Panc1 (cell line): ENCODE measurements at regions not wholly inside any gene's neighbourhood (a gene's known extent, or its start where the extent isn't known, plus 50 kb on each side); places are given as distances from the start of the nearest gene placed in this dataset.

Source experiments
- ATAC-seq: fragments of 200-7000 bp; cut with Tn5 transposase; 2 replicates; pipeline ENCODE4 v1.9.1; 2020; ENCODE audit warnings: mild to moderate bottlenecking, moderate library complexity
- BruUV-seq: library from RNA; stranded (reverse); fragments of 400-500 nt; replicated peaks from 2 replicates; lab custom pipeline; 2021; lab: Mats Ljungman, UMichigan
- CTCF ChIA-PET: fragments of 300-600 bp; sonication (Branson Sonifier 250); formaldehyde crosslinking; loops from one replicate; lab custom pipeline; 2022; ENCODE audit warnings: antibody characterized with exemption; lab: Charles Lee
- POLR2A ChIA-PET: fragments of 300-600 bp; sonication (Branson Sonifier 250); formaldehyde crosslinking; loops from one replicate; lab custom pipeline; 2022; ENCODE audit warnings: antibody characterized with exemption; lab: Charles Lee
- DNase-seq: peaks from one replicate; pipeline ENCODE4 v3.0.0-alpha.2; 2010; ENCODE audit warnings: low read depth, low spot score
- H3K27ac ChIP-seq: 2 replicates; pipeline ENCODE4 v1.5.1; 2011; ENCODE audit warnings: mild to moderate bottlenecking, low read length, inconsistent platforms
- H3K27me3 ChIP-seq: fragments of 200-500 bp; sonication (Bioruptor generic); 2 replicates; pipeline ENCODE4 v1.6.0; 2014; ENCODE audit warnings: low read length, inconsistent platforms; ENCODE audit not compliant: control insufficient read depth, insufficient read depth
- H3K36me3 ChIP-seq: fragments of 200-500 bp; sonication (Bioruptor generic); 2 replicates; pipeline ENCODE4 v1.5.1; 2014; ENCODE audit warnings: inconsistent platforms, mild to moderate bottlenecking, low read length, moderate library complexity; ENCODE audit not compliant: control insufficient read depth, insufficient read depth
- H3K4me1 ChIP-seq: 2 replicates; pipeline ENCODE4 v1.5.1; 2011; ENCODE audit warnings: inconsistent platforms, mild to moderate bottlenecking, low read length, moderate library complexity; ENCODE audit not compliant: control insufficient read depth, insufficient read depth
- H3K4me3 ChIP-seq, 2 experiments: 2 replicates each; pipeline ENCODE4 v1.5.1; 2011 to 2012; ENCODE audit warnings: low read depth in 2 of 2, low read length in 2 of 2, mild to moderate bottlenecking in 2 of 2, inconsistent platforms in 1 of 2, moderate library complexity in 1 of 2
- H3K9me3 ChIP-seq: fragments of 200-500 bp; sonication (Bioruptor generic); 2 replicates; pipeline ENCODE4 v1.5.1; 2014; ENCODE audit warnings: low read depth, mild to moderate bottlenecking, inconsistent platforms, low read length, moderate library complexity; ENCODE audit not compliant: control insufficient read depth, insufficient read depth
- POLR2AphosphoS5 ChIP-seq: IDR thresholded peaks from 2 replicates; pipeline ENCODE4 v1.6.1; 2012; ENCODE audit warnings: mild to moderate bottlenecking, low read depth, low read length, moderate library complexity
- SIN3A ChIP-seq: IDR thresholded peaks from 2 replicates; pipeline ENCODE4 v1.6.1; 2012; ENCODE audit warnings: low read depth, mild to moderate bottlenecking, low read length, moderate library complexity, borderline replicate concordance; ENCODE audit not compliant: insufficient read depth
- TCF7L2 ChIP-seq: IDR thresholded peaks from 2 replicates; pipeline ENCODE4 v1.6.1; 2011; ENCODE audit warnings: mild to moderate bottlenecking, low read depth, low read length, inconsistent platforms
- in situ Hi-C: cut with HindIII; loops from 2 replicates; pipeline ENCODE4 v1.10.0; 2016; ENCODE audit warnings: low sequenced_read_pairs, low pct_unique_long_range_greater_than_20kb
- intact Hi-C: fragments of 100-400 bp; cut with micrococcal nuclease; formaldehyde crosslinking; loops from one replicate; pipeline ENCODE4 v1.10.0; 2022; ENCODE audit not compliant: unreplicated experiment
- TF ChIP-seq, protein P1 (sequence below), 2 experiments: IDR thresholded peaks; 2 replicates each; pipeline ENCODE4 v1.6.1; 2011 to 2012; ENCODE audit warnings: low read depth in 2 of 2, control low read depth in 1 of 2, low read length in 1 of 2, mild to moderate bottlenecking in 1 of 2, moderate library complexity in 1 of 2; ENCODE audit not compliant: insufficient read depth in 1 of 2
- TF ChIP-seq, protein P2 (sequence below): fragments of 450-650 bp; IDR thresholded peaks from 2 replicates; pipeline ENCODE4 v1.5.1; 2017; ENCODE audit warnings: mild to moderate bottlenecking

DNA sequence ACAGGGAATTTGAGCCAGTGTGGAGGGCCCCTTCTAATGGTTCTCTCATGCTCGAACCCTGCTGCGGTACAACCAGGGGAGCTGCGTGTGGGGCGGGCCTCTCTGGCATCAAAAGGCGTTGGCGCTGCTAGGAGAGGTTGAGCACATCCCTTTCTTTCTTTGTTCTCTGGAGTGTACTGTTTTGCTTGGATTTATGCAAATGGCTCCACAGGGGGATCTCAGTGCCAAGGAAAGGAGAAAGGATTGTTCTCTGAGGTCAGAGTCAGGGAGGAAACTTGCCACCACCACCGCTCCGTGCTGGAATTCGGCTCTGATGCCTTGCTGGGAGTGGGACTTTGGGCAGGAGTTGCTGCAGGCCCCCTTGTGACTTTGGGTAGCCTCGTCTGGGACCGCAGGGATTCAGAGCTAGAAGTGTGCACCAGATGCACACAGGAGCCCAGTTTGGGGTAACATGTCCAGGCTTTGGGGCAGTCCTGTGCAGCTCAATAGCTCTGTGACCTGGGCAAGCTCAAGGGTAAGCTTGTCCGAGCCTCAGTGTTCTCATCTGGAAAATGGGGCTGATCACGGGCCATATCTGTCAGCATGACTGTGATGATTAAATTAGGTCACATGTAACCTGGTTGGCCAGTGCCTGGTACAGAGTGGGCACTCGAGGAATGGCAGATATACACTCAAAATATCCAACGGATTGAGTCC lies 353.0 kb upstream of the EEF2KMT start:
- ChIA-PET POLR2A (no interaction called here), CTCF (no interaction called here)
- no peaks in the 10 kb centered on the region for H3K36me3 ChIP-seq
- in situ Hi-C loops = no loop called here
- H3K27me3 ChIP-seq = peaks cover 8% of the 10 kb centered on the region; the same call in 1 of the 2 replicates
- H3K4me3 ChIP-seq = no peak overlapping the region
- H3K9me3 ChIP-seq = no peaks in the 10 kb centered on the region
- DNase-seq (no peak), ATAC-seq (no peak)
- H3K27ac ChIP-seq = no peak overlapping the region
- no TSS peak for BruUV-seq
- TF ChIP-seq TCF7L2 (no peak), SIN3A (no peak), POLR2AphosphoS5 (no peak)
- TF ChIP-seq, protein P1, sequence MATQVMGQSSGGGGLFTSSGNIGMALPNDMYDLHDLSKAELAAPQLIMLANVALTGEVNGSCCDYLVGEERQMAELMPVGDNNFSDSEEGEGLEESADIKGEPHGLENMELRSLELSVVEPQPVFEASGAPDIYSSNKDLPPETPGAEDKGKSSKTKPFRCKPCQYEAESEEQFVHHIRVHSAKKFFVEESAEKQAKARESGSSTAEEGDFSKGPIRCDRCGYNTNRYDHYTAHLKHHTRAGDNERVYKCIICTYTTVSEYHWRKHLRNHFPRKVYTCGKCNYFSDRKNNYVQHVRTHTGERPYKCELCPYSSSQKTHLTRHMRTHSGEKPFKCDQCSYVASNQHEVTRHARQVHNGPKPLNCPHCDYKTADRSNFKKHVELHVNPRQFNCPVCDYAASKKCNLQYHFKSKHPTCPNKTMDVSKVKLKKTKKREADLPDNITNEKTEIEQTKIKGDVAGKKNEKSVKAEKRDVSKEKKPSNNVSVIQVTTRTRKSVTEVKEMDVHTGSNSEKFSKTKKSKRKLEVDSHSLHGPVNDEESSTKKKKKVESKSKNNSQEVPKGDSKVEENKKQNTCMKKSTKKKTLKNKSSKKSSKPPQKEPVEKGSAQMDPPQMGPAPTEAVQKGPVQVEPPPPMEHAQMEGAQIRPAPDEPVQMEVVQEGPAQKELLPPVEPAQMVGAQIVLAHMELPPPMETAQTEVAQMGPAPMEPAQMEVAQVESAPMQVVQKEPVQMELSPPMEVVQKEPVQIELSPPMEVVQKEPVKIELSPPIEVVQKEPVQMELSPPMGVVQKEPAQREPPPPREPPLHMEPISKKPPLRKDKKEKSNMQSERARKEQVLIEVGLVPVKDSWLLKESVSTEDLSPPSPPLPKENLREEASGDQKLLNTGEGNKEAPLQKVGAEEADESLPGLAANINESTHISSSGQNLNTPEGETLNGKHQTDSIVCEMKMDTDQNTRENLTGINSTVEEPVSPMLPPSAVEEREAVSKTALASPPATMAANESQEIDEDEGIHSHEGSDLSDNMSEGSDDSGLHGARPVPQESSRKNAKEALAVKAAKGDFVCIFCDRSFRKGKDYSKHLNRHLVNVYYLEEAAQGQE (IDR thresholded peaks at IDR 0.05; ENCODE audit: insufficient read depth in 1 of 2, low read depth in 2 of 2, low read length in 1 of 2) = no peak
- TF ChIP-seq, protein P2, sequence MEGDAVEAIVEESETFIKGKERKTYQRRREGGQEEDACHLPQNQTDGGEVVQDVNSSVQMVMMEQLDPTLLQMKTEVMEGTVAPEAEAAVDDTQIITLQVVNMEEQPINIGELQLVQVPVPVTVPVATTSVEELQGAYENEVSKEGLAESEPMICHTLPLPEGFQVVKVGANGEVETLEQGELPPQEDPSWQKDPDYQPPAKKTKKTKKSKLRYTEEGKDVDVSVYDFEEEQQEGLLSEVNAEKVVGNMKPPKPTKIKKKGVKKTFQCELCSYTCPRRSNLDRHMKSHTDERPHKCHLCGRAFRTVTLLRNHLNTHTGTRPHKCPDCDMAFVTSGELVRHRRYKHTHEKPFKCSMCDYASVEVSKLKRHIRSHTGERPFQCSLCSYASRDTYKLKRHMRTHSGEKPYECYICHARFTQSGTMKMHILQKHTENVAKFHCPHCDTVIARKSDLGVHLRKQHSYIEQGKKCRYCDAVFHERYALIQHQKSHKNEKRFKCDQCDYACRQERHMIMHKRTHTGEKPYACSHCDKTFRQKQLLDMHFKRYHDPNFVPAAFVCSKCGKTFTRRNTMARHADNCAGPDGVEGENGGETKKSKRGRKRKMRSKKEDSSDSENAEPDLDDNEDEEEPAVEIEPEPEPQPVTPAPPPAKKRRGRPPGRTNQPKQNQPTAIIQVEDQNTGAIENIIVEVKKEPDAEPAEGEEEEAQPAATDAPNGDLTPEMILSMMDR = no peak
- no peaks in the 10 kb centered on the region for H3K4me1 ChIP-seq
- intact Hi-C loops = no loop called here

DNA sequence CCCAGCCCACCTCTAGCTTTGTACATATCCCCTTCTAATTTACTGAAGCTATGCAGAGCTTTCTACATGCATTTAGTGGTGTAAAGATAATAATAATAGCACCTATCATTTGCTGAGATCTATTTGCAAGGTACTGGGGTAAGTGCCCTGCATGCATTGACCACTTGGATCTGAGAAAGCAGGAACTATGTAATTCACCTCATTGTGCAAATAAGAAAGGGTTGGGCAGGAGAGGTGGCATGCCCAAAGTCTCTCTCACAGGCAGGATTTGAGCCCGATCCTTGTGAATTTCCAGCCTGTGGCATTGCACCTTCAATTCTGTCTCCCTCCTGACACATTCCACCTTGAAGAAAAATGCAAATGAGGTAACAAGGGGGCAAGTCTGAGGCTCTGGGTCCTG lies 352.3 kb upstream of the EEF2KMT start:
- DNase-seq (no peak), ATAC-seq (no peak)
- H3K27me3 ChIP-seq = peaks cover 8% of the 10 kb centered on the region; the same call in 1 of the 2 replicates
- H3K36me3 ChIP-seq = no peaks in the 10 kb centered on the region
- H3K27ac ChIP-seq = no peak overlapping the region
- no peak for TF ChIP-seq TCF7L2
- no peak for TF ChIP-seq SIN3A
- TF ChIP-seq POLR2AphosphoS5 = no peak
- TF ChIP-seq, protein P2 = no peak
- TF ChIP-seq, protein P1 (IDR thresholded peaks at IDR 0.05; ENCODE audit: insufficient read depth in 1 of 2, low read depth in 2 of 2, low read length in 1 of 2) = no peak
- intact Hi-C loops = no loop called here
- no peaks in the 10 kb centered on the region for H3K4me1 ChIP-seq
- ChIA-PET CTCF (no interaction called here), POLR2A (no interaction called here)
- no peak overlapping the region for H3K4me3 ChIP-seq
- no TSS peak for BruUV-seq
- H3K9me3 ChIP-seq = no peaks in the 10 kb centered on the region
- in situ Hi-C loops = no loop called here
